Activated CD8-positive, alpha-beta memory T cell treated with anti-CD3 and anti-CD28 coated beads for 36 hours (primary cell): ENCODE measurements at regions not wholly inside any gene's neighbourhood (a gene's known extent, or its start where the extent isn't known, plus 50 kb on each side); places are given as distances from the start of the nearest gene placed in this dataset.
"Not testable (repeated sequence)": the region's sequence is repeated elsewhere in the genome, so short reads cannot be mapped to it uniquely, and the experiment has no call there.

Source experiments
- CTCF ChIA-PET: fragments of 350-600 bp; sonication (Branson Sonifier 250); formaldehyde crosslinking; loops from one replicate; lab custom pipeline; 2021; ENCODE audit warnings: antibody characterized with exemption; lab: Charles Lee
- POLR2A ChIA-PET: fragments of 350-600 bp; sonication (Branson Sonifier 250); formaldehyde crosslinking; loops from one replicate; lab custom pipeline; 2021; ENCODE audit warnings: antibody characterized with exemption; lab: Charles Lee

DNA sequence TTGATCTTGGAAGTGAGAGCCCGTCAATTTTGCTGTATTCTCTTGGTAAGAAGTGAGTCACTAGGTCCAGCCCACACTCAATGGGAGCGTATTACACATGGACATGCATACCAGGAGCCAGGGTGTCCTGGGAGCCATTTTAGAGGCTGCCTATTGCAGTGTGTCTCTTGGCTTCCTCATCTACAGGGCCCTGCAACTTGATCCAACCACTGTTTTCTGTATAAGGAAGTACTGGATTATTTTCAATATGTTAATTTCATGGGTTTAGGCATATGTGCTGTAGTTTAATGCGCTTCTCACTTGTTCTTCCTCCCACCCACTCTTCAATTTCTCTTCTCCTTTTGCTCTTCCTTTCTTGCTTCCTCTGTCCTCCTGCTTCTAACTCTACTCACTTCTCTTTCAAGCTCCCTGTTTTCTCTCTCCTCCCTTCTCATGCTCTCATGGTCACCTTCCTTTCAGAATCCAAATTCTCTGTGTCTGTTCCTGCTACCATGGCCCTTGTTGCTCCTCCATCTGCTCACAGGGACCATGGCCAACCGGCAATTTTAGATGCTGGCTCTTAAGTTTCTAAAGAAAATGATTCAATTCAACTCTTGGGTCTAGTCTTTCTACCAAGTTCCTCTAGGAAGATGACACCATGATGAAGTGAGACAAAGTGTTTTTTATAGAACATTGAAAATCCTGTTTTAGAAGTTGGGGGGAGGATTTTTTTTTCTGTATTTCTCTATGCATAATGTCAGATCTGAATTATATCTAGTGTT is 152.0 kb upstream of the ZEB2 start:
- POLR2A ChIA-PET, result no interaction called here
- CTCF ChIA-PET, result no interaction called here

GRCh38 chr2:144670738-144671137 is 150.8 kb upstream of the ZEB2 start:
- CTCF ChIA-PET, result no interaction called here
- POLR2A ChIA-PET, result no interaction called here

DNA sequence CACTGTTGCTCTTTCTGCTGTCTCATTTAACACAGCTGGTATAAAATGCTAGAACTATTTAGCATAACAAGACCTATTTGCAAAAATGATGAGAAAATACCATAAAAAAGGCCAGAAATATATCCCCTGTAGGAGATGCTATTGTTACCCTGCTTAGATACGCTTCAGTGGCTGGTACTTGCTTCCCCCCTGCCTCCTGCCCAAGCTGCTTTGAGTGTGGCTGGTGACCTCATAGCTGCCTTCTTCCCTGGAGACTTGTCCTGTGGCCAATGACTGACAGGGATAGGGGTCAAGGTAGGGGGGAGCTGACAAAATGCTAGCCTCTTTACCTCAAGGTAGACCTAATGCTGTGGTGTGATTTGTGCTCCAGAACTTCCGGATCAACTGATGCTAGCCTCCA is 150.2 kb upstream of the ZEB2 start:
- ChIA-PET POLR2A (no interaction called here), CTCF (no interaction called here)

DNA sequence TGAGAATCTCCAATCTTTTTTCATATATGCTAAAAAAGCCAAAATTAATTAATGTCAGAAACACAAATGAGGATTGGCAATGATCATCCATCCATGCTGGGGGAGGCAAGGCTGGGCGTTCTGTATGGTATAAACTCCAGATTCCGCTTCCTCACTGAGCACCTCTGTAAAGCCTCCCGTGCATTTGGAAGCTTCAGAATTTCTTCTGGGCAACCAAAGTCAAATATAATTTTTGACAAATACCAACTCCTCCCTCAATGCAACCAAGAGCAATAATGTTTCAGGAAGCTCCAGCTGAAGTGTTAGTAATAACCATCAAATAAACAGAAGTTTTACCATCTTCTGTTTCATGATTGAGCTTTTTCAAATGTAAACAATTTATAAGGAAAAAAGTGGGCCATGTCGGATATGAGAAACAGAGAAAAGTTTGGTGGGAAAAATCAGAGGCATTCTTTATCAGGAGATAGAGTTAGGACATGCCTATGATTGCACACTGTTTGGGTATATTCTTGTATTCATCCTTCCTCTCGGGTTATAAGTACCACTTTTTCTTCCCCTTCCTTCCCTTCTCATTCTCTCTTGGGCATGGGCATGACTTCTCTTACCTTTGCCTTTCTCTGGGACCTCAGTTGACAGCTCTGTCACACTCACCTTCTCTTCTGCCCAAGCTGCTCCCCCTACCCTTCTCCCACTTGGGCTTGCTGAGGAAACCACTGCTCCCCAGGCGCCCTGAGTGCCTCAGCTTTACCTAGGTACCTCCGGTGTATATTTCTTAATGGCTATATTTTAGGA is 149.5 kb upstream of the ZEB2 start:
- ChIA-PET POLR2A (no interaction called here), CTCF (no interaction called here)

DNA sequence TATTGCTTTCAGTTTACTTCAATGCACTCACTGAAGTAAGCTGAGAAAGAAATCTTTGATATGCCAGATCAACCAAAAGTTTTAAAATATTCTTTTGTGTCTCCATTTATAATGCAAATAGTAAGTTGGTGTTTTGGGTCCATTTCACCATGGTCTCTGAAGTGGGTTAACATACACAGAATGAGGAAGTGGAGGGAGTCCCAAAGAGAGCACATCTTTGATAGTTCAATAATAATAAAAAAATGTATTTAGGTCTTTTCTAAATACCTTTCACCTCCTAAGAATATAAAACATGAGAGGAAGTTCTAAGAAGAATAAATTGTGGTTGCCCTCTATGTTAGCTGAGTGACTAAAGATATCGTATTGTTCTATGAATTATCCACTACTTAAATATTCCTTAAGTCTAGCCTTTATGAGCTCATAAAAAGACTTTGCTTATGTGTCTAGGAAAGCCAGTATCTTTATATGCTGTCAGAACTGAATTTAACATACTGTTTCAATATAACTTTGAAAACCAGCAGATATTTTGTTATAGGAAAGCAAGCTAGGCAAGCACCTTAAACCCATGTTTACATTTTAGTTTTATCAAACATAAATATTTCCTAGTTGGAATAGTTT is 148.7 kb upstream of the ZEB2 start:
- CTCF ChIA-PET, result no interaction called here
- POLR2A ChIA-PET, result no interaction called here

- ChIA-PET CTCF (no interaction called here), POLR2A (no interaction called here)
Observed at GRCh38 chr2:144666032-144666431, 146.1 kb upstream of the ZEB2 start.

DNA sequence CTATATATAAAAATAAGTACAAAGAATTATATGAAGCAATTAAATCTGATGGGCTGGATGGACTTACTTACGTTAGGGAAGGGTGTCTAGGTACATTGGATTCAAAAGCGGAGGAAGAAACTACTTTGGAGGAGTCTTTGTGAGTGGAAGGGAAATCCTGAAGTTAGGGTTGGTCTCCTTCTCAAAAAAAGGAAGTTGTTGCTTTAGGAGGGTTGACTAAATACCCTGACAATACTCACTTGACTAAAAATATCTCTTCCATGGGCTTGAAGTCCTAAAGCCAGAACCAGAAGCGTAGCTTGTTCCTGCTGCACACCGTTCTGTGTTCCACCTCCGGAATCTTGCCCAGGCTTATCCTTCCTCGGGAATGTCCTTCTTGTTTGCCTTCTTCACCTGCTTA is 143.3 kb upstream of the ZEB2 start:
- POLR2A ChIA-PET, result no interaction called here
- CTCF ChIA-PET, result no interaction called here

DNA sequence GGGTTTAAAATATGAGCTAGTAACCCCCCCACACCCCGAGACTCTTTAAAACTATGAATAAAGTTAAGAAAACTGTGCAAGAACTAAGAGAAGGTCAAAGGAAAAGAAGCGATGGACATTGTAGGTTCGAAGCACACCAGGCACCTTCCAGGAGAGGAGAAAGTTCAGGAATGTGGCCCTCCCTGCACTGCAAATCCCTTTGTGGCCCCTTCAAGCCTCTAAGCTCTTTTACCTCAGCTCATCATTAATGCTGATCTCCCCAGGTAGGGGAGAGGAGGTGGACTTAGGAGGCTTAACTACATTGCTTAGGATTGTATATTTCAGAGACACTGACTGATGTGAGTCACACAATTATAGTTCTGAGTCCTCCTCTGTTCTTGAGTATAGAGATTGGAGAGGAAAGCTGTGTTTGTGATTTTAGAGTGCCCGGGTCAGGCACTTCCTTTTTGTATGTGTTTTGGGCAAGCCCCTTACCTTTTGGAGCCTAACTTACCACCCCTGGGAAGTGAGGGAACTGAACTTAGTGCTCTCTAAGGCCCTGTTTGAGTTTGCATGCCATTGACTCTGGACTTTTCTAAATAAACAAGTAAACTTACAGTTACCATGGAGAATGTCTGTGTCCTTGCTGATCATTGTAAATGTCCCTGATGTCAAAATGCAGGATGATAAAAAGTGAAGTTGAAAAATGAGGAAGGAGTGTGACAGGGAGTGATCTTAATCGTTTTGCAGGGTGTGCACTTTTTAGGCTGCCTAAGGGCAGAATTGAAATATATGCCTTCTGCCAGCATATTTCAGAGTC is 140.8 kb upstream of the ZEB2 start:
- CTCF ChIA-PET, result no interaction called here
- POLR2A ChIA-PET, result no interaction called here

GRCh38 chr2:144659731-144660275 is 139.9 kb upstream of the ZEB2 start:
- ChIA-PET POLR2A (no interaction called here), CTCF (no interaction called here)

- CTCF ChIA-PET, result no interaction called here
- POLR2A ChIA-PET, result no interaction called here
Observed at GRCh38 chr2:144654523-144654922, 134.6 kb upstream of the ZEB2 start.

DNA sequence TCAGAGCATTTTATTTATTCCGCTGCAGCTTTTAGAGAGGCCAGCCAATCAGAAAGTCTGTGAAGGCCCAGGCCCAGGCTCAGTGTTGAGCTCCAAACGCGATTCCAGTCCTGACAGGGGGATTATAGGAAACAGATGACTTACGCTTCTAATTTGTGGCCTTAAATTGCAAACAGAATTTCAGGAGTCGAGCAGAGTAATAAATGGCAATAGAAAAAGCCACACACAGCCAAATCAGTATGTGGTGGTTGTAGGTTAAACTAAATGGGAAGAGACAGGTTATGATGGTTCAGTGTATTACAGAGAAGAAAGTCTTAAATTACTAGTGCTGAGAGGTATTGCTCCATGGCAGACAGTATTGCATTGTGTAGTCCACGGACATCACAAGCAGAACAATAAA is 131.0 kb upstream of the ZEB2 start:
- ChIA-PET POLR2A (interaction anchor here (0.7 kb wide), 1 partner anchor 140 kb away, joined by 6 read pairs; no protein-coding TSS in a partner anchor), CTCF (no interaction called here)

- CTCF ChIA-PET, result no interaction called here
- POLR2A ChIA-PET, result no interaction called here
Observed at GRCh38 chr2:144648837-144649465, 129.0 kb upstream of the ZEB2 start.

- POLR2A ChIA-PET, result no interaction called here
- CTCF ChIA-PET, result no interaction called here
Observed at GRCh38 chr2:144645083-144645778, 125.3 kb upstream of the ZEB2 start.

DNA sequence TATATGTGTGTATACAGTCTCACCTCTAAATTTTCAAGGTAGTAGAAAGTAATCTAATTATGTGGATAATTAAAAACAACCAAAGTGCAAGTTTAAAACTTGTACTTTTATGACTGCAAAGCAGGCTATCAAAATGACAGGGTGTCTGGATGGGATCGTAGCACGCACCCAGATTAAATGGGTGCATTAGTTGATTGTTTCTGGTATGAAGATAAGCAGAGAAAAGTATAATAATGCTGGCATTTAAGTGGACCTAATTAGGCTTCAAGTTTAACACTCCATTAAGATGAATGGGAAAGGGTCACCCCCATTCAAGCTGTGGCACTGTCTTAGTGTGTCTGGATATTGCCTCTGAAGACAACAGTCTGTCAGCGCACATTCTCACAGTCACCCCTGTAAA is 124.6 kb upstream of the ZEB2 start:
- ChIA-PET CTCF (no interaction called here), POLR2A (no interaction called here)

GRCh38 chr2:144643537-144644336 is 123.8 kb upstream of the ZEB2 start:
- ChIA-PET POLR2A (no interaction called here), CTCF (no interaction called here)

DNA sequence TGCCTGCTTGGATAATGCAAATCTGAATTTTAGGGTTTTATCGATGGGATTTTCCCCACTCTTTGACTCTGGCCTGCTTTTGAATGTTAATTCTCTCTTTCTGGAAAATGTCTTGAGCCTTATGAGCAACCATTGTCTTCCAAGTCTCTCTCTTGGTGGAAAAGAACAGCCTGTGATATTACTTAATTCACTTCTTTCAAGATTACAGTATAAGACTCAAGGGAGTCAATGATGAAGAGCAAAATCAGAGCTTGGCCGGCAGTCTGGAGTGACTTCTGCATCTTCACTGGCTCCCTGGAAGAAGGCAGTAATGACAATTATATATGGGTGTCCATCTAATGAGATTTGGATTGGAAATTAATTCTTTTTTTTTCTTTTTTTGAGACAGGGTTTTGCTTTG is 122.9 kb upstream of the ZEB2 start:
- ChIA-PET CTCF (no interaction called here), POLR2A (no interaction called here)

DNA sequence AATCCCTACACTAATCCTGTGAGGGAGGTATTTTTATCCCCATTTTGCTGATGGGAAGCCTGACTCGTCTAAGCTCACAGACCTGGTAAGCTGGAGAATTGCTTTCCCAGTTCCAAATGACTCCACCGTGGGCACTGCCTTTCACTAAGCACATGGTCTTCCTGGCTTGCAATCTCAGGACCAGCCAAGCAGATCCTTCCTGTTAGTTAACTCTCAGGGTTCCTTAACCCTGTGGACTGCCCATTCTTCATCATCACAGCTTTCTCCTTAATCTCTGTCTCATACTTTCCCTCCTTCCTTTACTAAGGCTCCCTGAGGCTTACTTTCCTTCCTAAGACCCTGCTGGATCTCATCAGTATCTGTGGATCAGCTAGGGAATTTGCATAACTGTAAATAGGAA is 122.2 kb upstream of the ZEB2 start:
- POLR2A ChIA-PET, result no interaction called here
- CTCF ChIA-PET, result no interaction called here

- CTCF ChIA-PET, result interaction anchor here (0.6 kb wide), 1 partner anchor 1316 kb away, joined by 4 read pairs; no protein-coding TSS in a partner anchor
- POLR2A ChIA-PET, result not testable (repeated sequence)
Observed at GRCh38 chr2:144638250-144638649, 118.3 kb upstream of the ZEB2 start.
